Erythroblast (primary cell): ENCODE measurements at regions not wholly inside any gene's neighbourhood (a gene's known extent, or its start where the extent isn't known, plus 50 kb on each side); places are given as distances from the start of the nearest gene placed in this dataset.

Source experiments
- GATA1 ChIP-seq: IDR thresholded peaks from 2 replicates; pipeline ENCODE4 v1.6.1; 2011; ENCODE audit warnings: low read depth, mild to moderate bottlenecking, control low read depth, low read length, moderate library complexity
- POLR2A ChIP-seq: IDR thresholded peaks from 2 replicates; pipeline ENCODE4 v1.6.1; 2011; ENCODE audit warnings: mild to moderate bottlenecking, low read length

DNA sequence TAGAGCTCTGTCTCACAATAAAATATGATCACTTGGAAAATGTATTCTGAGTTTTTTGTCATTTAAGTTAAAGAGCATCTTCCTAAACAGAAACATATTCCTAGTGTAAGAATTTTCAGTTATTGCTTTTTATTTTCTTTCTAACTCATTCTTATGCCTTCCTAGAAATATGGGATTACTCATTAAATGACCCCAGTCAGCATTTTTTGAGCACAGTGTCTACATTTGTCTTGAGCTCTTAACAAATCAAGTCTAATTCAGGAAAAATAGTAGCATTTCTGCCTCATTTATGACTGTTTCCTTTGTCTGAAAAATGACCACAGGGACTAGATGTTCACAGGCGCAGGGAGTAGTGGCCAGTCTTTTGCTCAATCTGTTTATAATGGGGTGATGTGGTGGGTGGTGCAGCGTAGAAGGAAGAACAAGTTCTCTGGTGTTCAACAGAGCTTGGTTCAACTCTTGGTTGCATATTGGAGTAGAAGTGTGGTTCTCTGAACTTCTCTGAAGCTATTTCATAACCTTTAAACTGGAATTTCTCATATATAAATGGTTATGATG, 267.1 kb downstream of the CYRIA start:
- no peak for TF ChIP-seq POLR2A
- TF ChIP-seq GATA1, result no peak
